SK-N-DZ (cell line): ENCODE measurements at regions not wholly inside any gene's neighbourhood (a gene's known extent, or its start where the extent isn't known, plus 50 kb on each side); places are given as distances from the start of the nearest gene placed in this dataset.
A peak's percentile ranks its signal among the peaks of the same experiment; 100 is the strongest.
"Not testable (repeated sequence)": the region's sequence is repeated elsewhere in the genome, so short reads cannot be mapped to it uniquely, and the experiment has no call there.

Experiments used
- DNase-seq: peaks from one replicate; pipeline ENCODE4 v3.0.0-alpha.2; 2015; ENCODE audit warnings: low spot score

- DNase-seq = peak; percentile 71
Observed at GRCh38 chr4:128454281-128454871, 166.8 kb upstream of the PGRMC2 start.

GRCh38 chr4:128452415-128452814, 164.8 kb upstream of the PGRMC2 start:
- no peak for DNase-seq

GRCh38 chr4:128451270-128451905, 163.8 kb upstream of the PGRMC2 start:
- DNase-seq = no peak

- no peak for DNase-seq
Observed at GRCh38 chr4:128450326-128451120, 162.9 kb upstream of the PGRMC2 start.

GRCh38 chr4:128449251-128449650, 161.6 kb upstream of the PGRMC2 start:
- no peak for DNase-seq

- DNase-seq = no peak
Observed at GRCh38 chr4:128444544-128445302, 157.1 kb upstream of the PGRMC2 start.

- DNase-seq = no peak
Observed at GRCh38 chr4:128440923-128441322, 153.3 kb upstream of the PGRMC2 start.

GRCh38 chr4:128437023-128437422, 149.4 kb upstream of the PGRMC2 start:
- not testable (repeated sequence) for DNase-seq

- DNase-seq = not testable (repeated sequence)
Observed at GRCh38 chr4:128429023-128429613, 141.5 kb upstream of the PGRMC2 start.

GRCh38 chr4:128428397-128428796, 140.8 kb upstream of the PGRMC2 start:
- DNase-seq = no peak

- DNase-seq = peak; percentile 53
Observed at GRCh38 chr4:128427832-128428366, 140.3 kb upstream of the PGRMC2 start.

GRCh38 chr4:128424527-128425497, 137.2 kb upstream of the PGRMC2 start:
- DNase-seq = no peak

- not testable (repeated sequence) for DNase-seq
Observed at GRCh38 chr4:128422296-128422695, 134.7 kb upstream of the PGRMC2 start.

GRCh38 chr4:128416921-128417320, 129.3 kb upstream of the PGRMC2 start:
- DNase-seq = no peak

- no peak for DNase-seq
Observed at GRCh38 chr4:128410037-128410436, 122.4 kb upstream of the PGRMC2 start.

- DNase-seq = no peak
Observed at GRCh38 chr4:128403586-128403985, 116.0 kb upstream of the PGRMC2 start.

- no peak for DNase-seq
Observed at GRCh38 chr4:128394778-128395177, 107.2 kb upstream of the PGRMC2 start.

GRCh38 chr4:128393101-128393704, 105.6 kb upstream of the PGRMC2 start:
- peak; percentile 85 for DNase-seq

GRCh38 chr4:128390475-128390996, 102.9 kb upstream of the PGRMC2 start:
- no peak for DNase-seq
